T-cell (primary cell): ENCODE measurements at regions not wholly inside any gene's neighbourhood (a gene's known extent, or its start where the extent isn't known, plus 50 kb on each side); places are given as distances from the start of the nearest gene placed in this dataset.

ENCODE experiments used
- ATAC-seq, 4 experiments: fragments of 200-7000 bp in 3 of 4; fragments of 150-1000 bp in 1 of 4; cut with Tn5 transposase; replicated peaks in 1 of 4; 1 replicate in 3 of 4; 2 replicates in 1 of 4; pipeline ENCODE4 v1.10.0; 2021; ENCODE audit warnings: moderate library complexity in 3 of 4, mild to moderate bottlenecking in 2 of 4, moderate number of reproducible peaks in 1 of 4
- CTCF ChIA-PET, 2 donors: fragments of 300-600 bp; sonication (Branson Sonifier 250); formaldehyde crosslinking; loops; one replicate each; lab custom pipeline; 2022; ENCODE audit warnings: antibody characterized with exemption in 2 of 2; lab: Charles Lee
- POLR2A ChIA-PET, 2 donors: fragments of 300-600 bp; sonication (Branson Sonifier 250); formaldehyde crosslinking; loops; one replicate each; lab custom pipeline; 2022; ENCODE audit warnings: antibody characterized with exemption in 2 of 2; lab: Charles Lee
- DNase-seq, 35 experiments: peaks; one replicate each; pipeline versions ENCODE4 v3.0.0 to v3.0.0-alpha.2; 2013 to 2023
- H3K27ac ChIP-seq: one replicate; pipeline ENCODE4 v1.5.1; 2013; ENCODE audit warnings: low read length
- H3K27me3 ChIP-seq, 2 experiments: replicated peaks in 1 of 2; 1 replicate in 1 of 2; 2 replicates in 1 of 2; pipeline versions ENCODE4 v1.6.1 to v1.7.0; 2013; ENCODE audit warnings: low read length in 1 of 2, mixed read lengths in 1 of 2; ENCODE audit not compliant: control insufficient read depth in 2 of 2, insufficient read depth in 2 of 2; ENCODE audit errors: extremely low read depth in 1 of 2
- H3K36me3 ChIP-seq, 2 donors: 1 replicate in 1 of 2; 2 replicates in 1 of 2; pipeline versions ENCODE4 v1.6.1 to v1.7.0; 2013; ENCODE audit warnings: low read length in 1 of 2; ENCODE audit not compliant: control insufficient read depth in 2 of 2, insufficient read depth in 1 of 2; ENCODE audit errors: extremely low read depth in 1 of 2
- H3K4me1 ChIP-seq, 2 experiments: 1 replicate in 1 of 2; 2 replicates in 1 of 2; pipeline versions ENCODE4 v1.6.1 to v1.7.0; 2013; ENCODE audit warnings: low read length in 2 of 2, mixed read lengths in 1 of 2; ENCODE audit not compliant: insufficient read depth in 2 of 2, control insufficient read depth in 1 of 2; ENCODE audit errors: extremely low read depth in 1 of 2
- H3K4me3 ChIP-seq, 2 donors: 1 replicate in 1 of 2; 2 replicates in 1 of 2; pipeline versions ENCODE4 v1.5.1 to v1.7.0; 2013; ENCODE audit warnings: mild to moderate bottlenecking in 2 of 2, low read length in 1 of 2, moderate library complexity in 1 of 2; ENCODE audit not compliant: control insufficient read depth in 1 of 2; ENCODE audit errors: extremely low read depth in 1 of 2
- H3K9me3 ChIP-seq: 2 replicates; pipeline ENCODE4 v1.7.0; 2013
- H3K27ac Mint-ChIP-seq, 2 donors: one replicate each; pipeline ENCODE4 v1.8.0; 2020 to 2021; ENCODE audit warnings: mild to moderate bottlenecking in 2 of 2, mixed read lengths in 2 of 2
- H3K27me3 Mint-ChIP-seq, 2 donors: one replicate each; pipeline ENCODE4 v1.8.0; 2021 to 2022; ENCODE audit warnings: mixed read lengths in 2 of 2
- H3K36me3 Mint-ChIP-seq: one replicate; pipeline ENCODE4 v1.8.0; 2021; ENCODE audit warnings: mixed read lengths
- H3K4me1 Mint-ChIP-seq, 3 donors: one replicate each; pipeline ENCODE4 v1.8.0; 2020 to 2022; ENCODE audit warnings: mixed read lengths in 3 of 3, mild to moderate bottlenecking in 1 of 3
- H3K4me3 Mint-ChIP-seq, 3 donors: one replicate each; pipeline ENCODE4 v1.8.0; 2020 to 2022; ENCODE audit warnings: mild to moderate bottlenecking in 3 of 3, mixed read lengths in 3 of 3, moderate library complexity in 3 of 3
- H3K9me3 Mint-ChIP-seq, 3 donors: one replicate each; pipeline ENCODE4 v1.8.0; 2020 to 2022; ENCODE audit warnings: mixed read lengths in 3 of 3
- WGBS: methylation state at CpG from one replicate; pipeline ENCODE4 v1.1.5; 2013; ENCODE audit warnings: missing lambda C conversion rate; ENCODE audit not compliant: insufficient coverage; 5-methylcytosine and 5-hydroxymethylcytosine counted together

DNA sequence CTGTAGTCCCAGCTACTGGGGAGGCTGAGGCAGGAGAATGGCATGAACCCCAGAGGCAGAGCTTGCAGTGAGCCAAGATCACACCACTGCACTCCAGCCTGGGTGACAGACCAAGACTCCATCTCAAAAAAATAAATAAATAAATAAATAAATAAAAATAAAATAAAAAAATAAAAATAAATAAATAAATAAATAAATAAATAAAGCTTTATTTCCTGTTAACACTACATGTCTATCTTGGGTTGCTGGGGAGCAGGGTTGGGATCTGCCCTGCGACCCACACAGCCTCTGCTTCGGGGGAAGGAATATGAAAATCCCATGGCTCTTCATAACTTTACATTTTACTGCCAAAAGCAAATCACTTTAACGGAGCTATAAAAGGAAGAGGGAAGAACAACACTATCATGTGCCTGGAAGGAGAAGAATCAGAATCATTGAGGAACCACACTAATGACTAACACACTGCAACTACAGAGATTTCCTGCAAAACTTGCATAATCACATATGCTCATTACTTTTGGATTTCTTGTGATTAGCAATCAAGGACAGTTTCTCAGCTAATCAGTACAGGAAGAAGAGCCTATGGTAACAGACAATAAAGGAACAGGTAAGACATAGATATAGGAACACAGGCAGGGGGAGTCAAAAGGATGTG, 72.8 kb upstream of the CD55 start:
- ATAC-seq: no peak
- POLR2A ChIA-PET: no interaction called here

DNA sequence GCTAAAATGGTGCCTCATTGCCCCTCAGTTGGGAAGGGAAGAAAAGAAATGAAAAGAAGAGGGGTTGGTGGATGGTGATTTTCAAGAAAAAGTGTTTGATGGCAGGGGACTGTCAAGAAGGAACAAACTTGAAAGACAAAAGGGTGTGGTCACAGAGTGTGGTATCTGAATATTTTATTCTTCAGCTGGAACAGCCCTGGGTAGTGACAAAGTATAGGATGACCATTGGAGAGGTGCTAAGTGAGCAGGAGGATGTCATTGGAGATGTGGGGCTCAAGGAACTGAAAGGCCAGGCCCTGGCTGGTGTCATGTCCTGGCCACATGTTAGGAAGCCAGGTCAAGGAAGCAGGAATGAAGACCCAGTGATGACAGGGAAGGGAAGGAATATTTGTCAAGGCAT, 71.0 kb upstream of the CD55 start:
- DNase-seq: no peak
- Histone ChIP-seq H3K4me1 (no peaks in the 10 kb centered on the region), H3K27me3 (no peaks in the 10 kb centered on the region), H3K36me3 (no peaks in the 10 kb centered on the region), H3K9me3 (no peaks in the 10 kb centered on the region), H3K4me3 (no peak overlapping the region), H3K27ac (no peak overlapping the region)
- H3K4me3 Mint-ChIP-seq: no peak overlapping the region
- H3K27ac Mint-ChIP-seq: no peak overlapping the region
- CTCF ChIA-PET: no interaction called here
- peaks cover 3% of the 10 kb centered on the region for H3K36me3 Mint-ChIP-seq
- peaks cover 4 to 10% (median 5%) of the 10 kb centered on the region in 3 donors for H3K9me3 Mint-ChIP-seq
- H3K27me3 Mint-ChIP-seq: peaks cover 0 to 2% of the 10 kb centered on the region in 2 donors
- no peak for ATAC-seq
- H3K4me1 Mint-ChIP-seq: peaks cover 3 to 15% (median 10%) of the 10 kb centered on the region in 3 donors
- POLR2A ChIA-PET: no interaction called here

More for the DNA sequence above, 72.8 kb upstream of the CD55 start:
- no peaks in the 10 kb centered on the region for H3K36me3 ChIP-seq
- no peaks in the 10 kb centered on the region for H3K36me3 Mint-ChIP-seq
- no peaks in the 10 kb centered on the region for H3K27me3 ChIP-seq
- WGBS: no CpG with 5 or more reads among the region's 3 CpGs
- H3K27ac ChIP-seq: no peak overlapping the region
- CTCF ChIA-PET: interaction anchor here in 1 of 2 donors (0.6 kb wide), 1 partner anchor 14 kb away, joined by 3 read pairs; no protein-coding TSS in a partner anchor
- peaks cover 0 to 2% of the 10 kb centered on the region in 2 donors for H3K27me3 Mint-ChIP-seq
- H3K4me3 ChIP-seq: no peak overlapping the region
- H3K9me3 ChIP-seq: no peaks in the 10 kb centered on the region
- no peak overlapping the region for H3K27ac Mint-ChIP-seq
- H3K4me3 Mint-ChIP-seq: no peak overlapping the region
- no peaks in the 10 kb centered on the region for H3K4me1 ChIP-seq
- peaks cover 10 to 22% (median 16%) of the 10 kb centered on the region in 3 donors for H3K4me1 Mint-ChIP-seq
- peaks cover 0 to 6% (median 1%) of the 10 kb centered on the region in 3 donors for H3K9me3 Mint-ChIP-seq
- DNase-seq: no peak

DNA sequence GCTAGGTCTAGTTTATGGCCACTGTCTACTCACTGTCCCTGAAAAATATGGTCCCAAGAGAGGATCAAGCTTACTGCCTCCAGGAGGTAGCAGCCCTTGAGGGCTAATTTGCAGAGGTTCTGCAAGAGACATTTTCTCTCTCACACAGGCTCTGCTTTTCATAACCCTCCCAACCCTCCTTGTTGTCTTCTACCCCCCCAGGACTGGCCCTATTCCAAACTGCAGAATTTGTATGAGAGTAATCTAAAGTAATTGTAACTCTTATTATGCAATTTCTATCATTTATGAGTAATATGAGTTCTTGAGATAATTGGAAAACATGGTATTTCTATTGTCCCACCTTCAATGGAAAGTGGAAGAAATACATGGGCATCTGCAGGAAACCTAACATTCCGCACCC, 70.4 kb upstream of the CD55 start:
- Mint-ChIP-seq H3K27ac (no peak overlapping the region), H3K9me3 (peaks cover 4 to 12% (median 5%) of the 10 kb centered on the region in 3 donors), H3K4me1 (peaks cover 2 to 13% (median 8%) of the 10 kb centered on the region in 3 donors), H3K27me3 (peaks cover 0 to 2% of the 10 kb centered on the region in 2 donors), H3K4me3 (no peak overlapping the region), H3K36me3 (peaks cover 3% of the 10 kb centered on the region)
- H3K27me3 ChIP-seq: no peaks in the 10 kb centered on the region
- WGBS: no CpG with 5 or more reads among the region's 1 CpG
- ATAC-seq (no peak), DNase-seq (no peak)
- ChIA-PET POLR2A (no interaction called here), CTCF (no interaction called here)
- no peaks in the 10 kb centered on the region for H3K4me1 ChIP-seq
- no peaks in the 10 kb centered on the region for H3K9me3 ChIP-seq
- no peaks in the 10 kb centered on the region for H3K36me3 ChIP-seq
- no peak overlapping the region for H3K27ac ChIP-seq
- H3K4me3 ChIP-seq: no peak overlapping the region

DNA sequence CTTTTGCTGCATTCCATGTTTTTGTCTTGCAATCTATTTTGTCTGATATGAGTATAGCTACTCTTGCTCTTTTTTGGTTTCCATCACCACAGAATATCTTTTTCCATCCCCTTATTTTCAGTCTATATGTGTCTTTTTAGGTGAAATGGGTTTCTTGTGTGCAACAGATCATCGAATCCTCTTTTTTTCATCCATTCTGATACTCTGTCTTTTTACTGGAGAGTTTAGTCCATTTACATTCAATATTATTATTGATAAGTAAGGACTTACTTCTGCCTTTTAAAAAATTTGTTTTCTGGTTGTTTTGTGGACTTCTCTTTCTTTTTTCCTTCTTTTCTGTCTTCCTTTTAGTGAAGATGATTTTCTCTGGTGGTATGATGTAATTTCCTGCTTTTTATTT, 64.6 kb upstream of the CD55 start:
- ChIA-PET POLR2A (no interaction called here), CTCF (no interaction called here)
- peaks cover 7 to 31% (median 12%) of the 10 kb centered on the region in 3 donors for H3K9me3 Mint-ChIP-seq
- no peaks in the 10 kb centered on the region for H3K36me3 ChIP-seq
- H3K27ac Mint-ChIP-seq: no peak overlapping the region
- H3K36me3 Mint-ChIP-seq: peaks cover 12% of the 10 kb centered on the region
- DNase-seq (no peak), ATAC-seq (no peak)
- WGBS: no CpG with 5 or more reads among the region's 1 CpG
- H3K9me3 ChIP-seq: peaks cover 3% of the 10 kb centered on the region
- peaks cover 0 to 1% of the 10 kb centered on the region in 2 donors for H3K27me3 Mint-ChIP-seq
- no peaks in the 10 kb centered on the region for H3K27me3 ChIP-seq
- no peaks in the 10 kb centered on the region for H3K4me1 Mint-ChIP-seq
- no peak overlapping the region for H3K27ac ChIP-seq
- no peaks in the 10 kb centered on the region for H3K4me1 ChIP-seq
- H3K4me3 ChIP-seq: no peak overlapping the region
- no peak overlapping the region for H3K4me3 Mint-ChIP-seq

DNA sequence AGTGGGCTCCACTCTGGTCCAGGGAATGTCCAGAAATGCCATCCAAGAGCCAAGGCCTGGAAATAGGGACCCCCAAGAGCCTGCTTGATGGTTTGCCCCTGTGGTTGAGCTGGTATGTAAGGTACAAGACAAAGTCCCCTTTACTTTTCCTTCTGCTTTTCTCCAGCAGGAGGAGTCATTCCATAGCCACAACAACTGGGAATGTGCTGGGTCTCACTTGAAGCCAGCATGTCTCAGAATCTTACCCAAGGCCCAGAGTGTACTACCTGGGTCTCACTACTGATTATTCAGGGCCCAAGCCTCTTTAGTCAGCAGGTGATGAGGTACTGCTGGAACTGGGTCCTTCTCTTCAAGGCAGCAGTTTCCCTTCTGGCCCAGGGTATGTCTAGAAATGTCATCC, 62.1 kb upstream of the CD55 start:
- no peak for DNase-seq
- Mint-ChIP-seq H3K9me3 (peaks cover 5 to 25% (median 7%) of the 10 kb centered on the region in 3 donors), H3K4me1 (peaks cover 0 to 2% (median 0%) of the 10 kb centered on the region in 3 donors), H3K27me3 (peaks cover 0 to 2% of the 10 kb centered on the region in 2 donors), H3K4me3 (no peak overlapping the region), H3K36me3 (peaks cover 12% of the 10 kb centered on the region), H3K27ac (no peak overlapping the region)
- ChIA-PET CTCF (interaction anchor here in 1 of 2 donors (0.6 kb wide), 1 partner anchor 523 kb away, joined by 5 read pairs; no protein-coding TSS in a partner anchor), POLR2A (no interaction called here)
- ATAC-seq: no peak
- no peaks in the 10 kb centered on the region for H3K27me3 ChIP-seq
- H3K27ac ChIP-seq: no peak overlapping the region
- H3K36me3 ChIP-seq: no peaks in the 10 kb centered on the region
- H3K4me1 ChIP-seq: no peaks in the 10 kb centered on the region
- H3K4me3 ChIP-seq: no peak overlapping the region
- H3K9me3 ChIP-seq: peaks cover 3% of the 10 kb centered on the region

DNA sequence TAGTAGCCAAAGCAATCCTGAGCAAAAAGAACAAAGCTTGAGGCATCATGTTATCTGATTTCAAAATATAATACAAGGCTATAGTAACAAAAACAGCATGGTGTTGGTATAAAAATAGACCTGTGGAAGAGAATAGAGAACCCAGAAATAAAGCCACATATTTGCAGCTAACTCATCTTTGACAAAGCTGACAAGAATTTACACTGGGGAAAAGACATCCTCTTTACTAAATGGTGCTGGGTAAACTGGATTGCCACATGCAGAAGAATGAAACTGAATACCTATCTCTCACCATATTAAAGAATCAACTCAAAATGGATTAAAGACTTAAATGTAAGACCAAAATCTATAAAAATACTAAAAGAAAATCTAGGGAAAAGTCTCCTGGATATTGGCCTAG, 59.5 kb upstream of the CD55 start:
- Mint-ChIP-seq H3K4me3 (no peak overlapping the region), H3K27me3 (peaks cover 0 to 2% of the 10 kb centered on the region in 2 donors), H3K4me1 (peaks cover 0 to 2% (median 0%) of the 10 kb centered on the region in 3 donors), H3K27ac (no peak overlapping the region), H3K36me3 (peaks cover 8% of the 10 kb centered on the region), H3K9me3 (peaks cover 2 to 12% (median 5%) of the 10 kb centered on the region in 3 donors)
- Histone ChIP-seq H3K4me3 (no peak overlapping the region), H3K4me1 (no peaks in the 10 kb centered on the region), H3K27me3 (no peaks in the 10 kb centered on the region), H3K9me3 (peaks cover under 1% of the 10 kb centered on the region), H3K36me3 (no peaks in the 10 kb centered on the region), H3K27ac (no peak overlapping the region)
- ATAC-seq (no peak), DNase-seq (no peak)
- ChIA-PET POLR2A (no interaction called here), CTCF (interaction anchor here in 1 of 2 donors (0.7 kb wide), 1 partner anchor 13 kb away, joined by 3 read pairs; no protein-coding TSS in a partner anchor)
